ENCODE measurements at regions not wholly inside any gene's neighbourhood (a gene's known extent, or its start where the extent isn't known, plus 50 kb on each side); places are given as distances from the start of the nearest gene placed in this dataset.

DNA sequence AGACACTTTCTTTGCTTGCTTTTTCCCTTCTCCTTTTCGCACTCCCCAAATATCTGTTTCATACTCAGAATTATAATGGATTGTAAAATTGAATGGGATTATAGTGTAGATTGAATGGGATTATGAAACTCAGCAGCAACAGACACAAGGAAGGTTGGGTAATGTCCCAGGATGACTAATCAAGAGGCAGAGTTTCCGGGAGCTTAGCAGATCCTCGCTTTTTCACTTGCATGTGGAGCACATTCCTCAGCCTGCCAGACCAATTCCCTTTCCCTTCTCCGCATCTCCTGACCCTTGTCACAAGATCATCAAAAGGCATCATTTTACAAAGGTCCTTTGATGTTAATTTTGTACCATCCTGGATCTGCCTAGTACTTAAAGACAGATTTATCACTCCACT is 55.1 kb upstream of the SLC1A1 start:
- intact Hi-C loops (cut with DNase I) = no loop called here
- DNase-seq (ENCODE audit: missing footprints) (no peak), ATAC-seq (no peak)

GRCh38 chr9:4433379-4433778 is 56.9 kb upstream of the SLC1A1 start:
- intact Hi-C loops (cut with DNase I) = no loop called here
- ATAC-seq (no peak), DNase-seq (ENCODE audit: missing footprints) (no peak)

DNA sequence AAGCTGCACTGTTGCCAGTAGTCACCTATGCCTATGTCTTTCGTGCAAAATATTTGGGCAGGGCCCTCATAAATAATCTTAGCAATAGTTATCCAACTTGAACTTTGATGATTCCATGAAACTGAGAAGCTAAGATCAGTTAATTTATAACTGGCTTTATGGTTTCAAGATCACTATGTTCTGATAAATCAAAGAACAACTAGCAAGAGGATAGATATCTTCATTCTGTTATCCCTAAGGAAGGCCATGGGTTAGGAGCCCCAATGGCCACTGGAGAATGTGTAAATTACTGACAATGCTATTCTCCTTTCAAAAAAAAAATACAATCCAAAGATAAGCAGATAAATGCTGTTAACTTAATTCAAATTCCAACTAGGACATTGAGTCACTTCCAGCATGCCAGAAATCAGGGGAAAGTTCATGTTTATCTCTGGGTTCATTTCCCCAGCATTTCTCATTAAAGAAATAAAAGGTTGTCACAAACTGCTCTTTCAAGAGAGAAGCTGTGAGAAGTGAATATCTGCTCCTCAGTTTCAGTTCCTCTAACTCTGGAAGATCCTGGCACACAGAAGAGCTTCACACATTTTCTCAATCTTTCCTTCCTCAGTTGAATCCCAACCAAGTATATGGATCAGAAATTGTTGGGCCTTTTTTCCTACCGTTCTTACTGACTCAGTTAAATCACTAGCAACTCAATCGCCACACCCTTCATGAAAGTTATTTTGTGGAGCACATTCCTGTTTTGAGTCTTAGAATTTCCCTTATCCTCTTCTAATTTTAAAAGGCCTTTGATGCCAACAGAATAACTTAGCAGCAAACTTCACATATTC is 59.6 kb upstream of the SLC1A1 start:
- no peak for DNase-seq (ENCODE audit: missing footprints)
- intact Hi-C loops (cut with DNase I) = no loop called here
- ATAC-seq = no peak

DNA sequence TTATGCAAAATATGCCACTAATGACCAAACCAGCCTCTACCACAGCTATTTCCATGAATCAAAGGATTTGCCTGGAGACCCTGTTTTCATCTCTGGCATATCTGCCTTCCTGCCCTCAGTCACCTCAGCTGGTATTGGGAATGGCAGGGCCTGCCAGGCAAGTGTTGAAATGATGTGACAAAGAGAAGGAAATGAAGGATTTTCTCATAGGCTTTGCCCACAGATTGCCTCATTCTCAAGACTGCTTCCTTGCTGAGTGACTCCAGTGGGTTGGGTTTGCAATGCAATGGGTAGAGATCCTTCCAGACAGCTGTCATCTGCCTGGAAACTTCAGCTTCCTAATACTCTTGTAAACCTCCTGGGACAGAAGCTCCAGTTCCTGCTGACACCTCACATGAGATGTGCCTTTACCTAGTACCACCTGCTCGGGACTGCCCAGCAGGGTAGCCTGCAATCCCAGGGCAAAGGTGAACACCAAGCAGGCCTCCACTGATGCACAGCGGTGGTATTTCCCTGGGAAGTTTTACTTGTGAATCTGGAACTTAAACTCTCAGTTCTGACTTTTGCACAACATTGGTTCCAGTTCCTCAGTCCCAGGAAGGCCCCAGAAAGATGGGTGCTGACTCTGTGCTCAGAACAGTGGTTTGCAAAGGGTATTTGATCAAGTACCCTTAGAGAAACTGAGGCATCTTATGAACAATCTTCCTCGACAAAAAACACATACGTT is 64.8 kb upstream of the SLC1A1 start:
- intact Hi-C loops (cut with DNase I) = no loop called here
- no peak for DNase-seq (ENCODE audit: missing footprints)
- peak; percentile 20 for ATAC-seq

GRCh38 chr9:4424891-4425290 is 65.4 kb upstream of the SLC1A1 start:
- DNase-seq (ENCODE audit: missing footprints) = no peak
- intact Hi-C loops (cut with DNase I) = no loop called here
- no peak for ATAC-seq

GRCh38 chr9:4424038-4424437 is 66.2 kb upstream of the SLC1A1 start:
- no peak for ATAC-seq
- DNase-seq (ENCODE audit: missing footprints) = no peak
- intact Hi-C loops (cut with DNase I) = no loop called here

- no peak for ATAC-seq
Measured at GRCh38 chr9:4423207-4423610, 67.1 kb upstream of the SLC1A1 start.

GRCh38 chr9:4422495-4422894 is 67.8 kb upstream of the SLC1A1 start:
- ATAC-seq (no peak), DNase-seq (ENCODE audit: missing footprints) (no peak)
- intact Hi-C loops (cut with DNase I) = no loop called here

More at GRCh38 chr9:4423207-4423610, 67.1 kb upstream of the SLC1A1 start:
- intact Hi-C loops (cut with DNase I) = no loop called here
- DNase-seq (ENCODE audit: missing footprints) = no peak

DNA sequence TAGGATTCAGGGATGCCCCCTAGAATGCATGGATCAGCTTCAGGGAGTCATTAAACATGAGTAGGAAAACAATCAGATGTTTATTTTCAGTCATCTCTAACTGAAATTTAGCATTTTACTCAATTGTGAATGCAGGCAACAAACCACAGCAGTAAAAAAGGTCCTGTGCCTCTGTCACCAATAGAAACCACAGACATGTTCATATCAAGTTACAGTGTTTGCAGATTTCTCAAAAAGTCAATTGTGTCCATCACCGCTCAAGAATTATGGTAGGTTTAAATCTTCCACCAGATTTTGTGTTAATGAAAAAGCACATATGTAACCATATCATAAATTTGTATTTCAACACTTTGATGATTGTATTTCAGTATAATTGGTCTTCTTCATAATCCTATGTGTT is 68.4 kb upstream of the SLC1A1 start:
- ATAC-seq (no peak), DNase-seq (ENCODE audit: missing footprints) (no peak)
- intact Hi-C loops (cut with DNase I) = no loop called here

DNA sequence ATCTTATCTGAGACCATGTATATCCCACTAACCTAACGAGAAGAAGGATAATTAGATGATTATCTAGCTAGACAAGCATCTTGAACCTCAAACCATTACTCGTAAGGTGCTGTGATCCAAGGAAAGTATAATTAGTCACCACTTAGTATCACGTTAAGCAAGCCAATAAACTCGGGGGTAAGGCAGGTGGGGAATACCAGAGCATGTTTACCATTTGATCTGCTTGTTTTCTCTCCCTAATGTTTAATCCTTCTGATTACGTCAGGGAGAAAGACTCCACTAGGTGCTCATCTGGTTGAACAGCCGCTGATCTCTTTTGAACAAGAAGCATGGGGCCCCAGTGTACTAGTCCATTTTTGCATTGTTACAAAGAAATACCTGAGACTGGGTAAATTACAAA is 69.9 kb upstream of the SLC1A1 start:
- intact Hi-C loops (cut with DNase I) = no loop called here
- DNase-seq (ENCODE audit: missing footprints) = no peak
- ATAC-seq = no peak

GRCh38 chr9:4417578-4418325 is 72.5 kb upstream of the SLC1A1 start:
- intact Hi-C loops (cut with DNase I) = no loop called here
- ATAC-seq = no peak

GRCh38 chr9:4416467-4416866 is 73.8 kb upstream of the SLC1A1 start:
- intact Hi-C loops (cut with DNase I) = no loop called here
- no peak for ATAC-seq
- DNase-seq (ENCODE audit: missing footprints) = no peak

More at GRCh38 chr9:4417578-4418325, 72.5 kb upstream of the SLC1A1 start:
- DNase-seq (ENCODE audit: missing footprints) = no peak

- DNase-seq (ENCODE audit: missing footprints) (no peak), ATAC-seq (no peak)
- intact Hi-C loops (cut with DNase I) = no loop called here
Measured at GRCh38 chr9:4415281-4415680, 75.0 kb upstream of the SLC1A1 start.

GRCh38 chr9:4413856-4414255 is 76.4 kb upstream of the SLC1A1 start:
- intact Hi-C loops (cut with DNase I) = no loop called here
- ATAC-seq (no peak), DNase-seq (ENCODE audit: missing footprints) (no peak)

- intact Hi-C loops (cut with DNase I) = no loop called here
- ATAC-seq (no peak), DNase-seq (ENCODE audit: missing footprints) (no peak)
Measured at GRCh38 chr9:4404156-4404555, 86.1 kb upstream of the SLC1A1 start.

DNA sequence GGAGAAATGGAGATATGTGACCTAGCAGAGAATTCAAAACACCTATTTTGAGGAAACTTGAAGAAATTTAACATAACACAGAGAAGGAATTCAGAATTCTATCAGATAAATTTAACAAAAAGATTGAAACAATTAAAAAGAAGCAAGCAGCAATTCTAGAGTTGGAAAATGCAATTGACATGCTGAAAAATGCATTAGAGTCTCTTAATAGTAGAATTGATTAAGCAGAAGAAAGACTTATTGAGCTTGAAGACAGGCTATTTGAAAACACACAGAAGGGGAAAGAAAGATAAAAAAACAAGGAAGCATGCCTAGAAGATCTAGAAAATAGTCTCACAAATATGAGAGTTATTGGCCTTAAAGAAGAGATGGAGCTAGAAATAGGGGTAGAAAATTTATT is 87.8 kb upstream of the SLC1A1 start:
- intact Hi-C loops (cut with DNase I) = no loop called here
- no peak for ATAC-seq

DNA sequence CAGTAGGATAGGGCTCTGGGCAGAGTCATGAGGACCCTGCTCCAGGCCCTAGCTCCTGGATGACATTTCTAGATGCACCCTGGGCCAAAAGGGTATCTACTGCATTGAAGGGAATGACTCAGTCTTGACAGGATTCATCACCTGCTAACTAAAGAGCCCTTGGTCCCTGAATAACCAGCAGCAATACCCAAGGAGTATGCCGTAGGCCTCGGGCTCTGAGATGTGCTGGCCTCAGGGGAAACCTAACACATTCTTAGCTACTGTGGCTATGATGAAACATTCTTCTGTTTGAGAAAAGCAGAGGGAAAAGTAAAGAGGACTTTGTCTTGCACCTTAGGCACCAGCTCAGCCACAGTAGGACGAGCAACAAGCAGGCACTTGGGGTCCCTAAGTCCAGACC is 89.5 kb upstream of the SLC1A1 start:
- ATAC-seq (no peak), DNase-seq (ENCODE audit: missing footprints) (no peak)
- intact Hi-C loops (cut with DNase I) = no loop called here

More for the DNA sequence above, 87.8 kb upstream of the SLC1A1 start:
- no peak for DNase-seq (ENCODE audit: missing footprints)

DNA sequence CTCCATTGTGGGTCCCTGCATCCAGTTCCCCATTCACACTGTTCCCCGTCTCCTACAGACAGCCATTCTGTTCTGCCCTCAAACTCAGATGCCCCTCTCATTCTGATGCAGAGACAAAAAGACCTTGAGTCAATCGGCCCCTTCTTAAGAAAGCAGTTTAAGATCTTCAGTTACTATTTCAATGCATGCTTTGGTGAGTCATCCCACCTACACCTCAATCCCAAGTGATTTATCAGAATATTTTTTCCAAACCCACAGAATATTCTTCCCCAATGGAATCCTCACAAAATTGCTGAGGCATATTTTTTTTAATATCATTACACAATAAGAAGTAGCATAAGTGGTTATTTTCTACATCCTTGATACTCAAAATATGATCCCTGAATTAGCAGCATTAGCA is 92.4 kb upstream of the SLC1A1 start:
- no peak for ATAC-seq
- no peak for DNase-seq (ENCODE audit: missing footprints)
- intact Hi-C loops (cut with DNase I) = no loop called here

DNA sequence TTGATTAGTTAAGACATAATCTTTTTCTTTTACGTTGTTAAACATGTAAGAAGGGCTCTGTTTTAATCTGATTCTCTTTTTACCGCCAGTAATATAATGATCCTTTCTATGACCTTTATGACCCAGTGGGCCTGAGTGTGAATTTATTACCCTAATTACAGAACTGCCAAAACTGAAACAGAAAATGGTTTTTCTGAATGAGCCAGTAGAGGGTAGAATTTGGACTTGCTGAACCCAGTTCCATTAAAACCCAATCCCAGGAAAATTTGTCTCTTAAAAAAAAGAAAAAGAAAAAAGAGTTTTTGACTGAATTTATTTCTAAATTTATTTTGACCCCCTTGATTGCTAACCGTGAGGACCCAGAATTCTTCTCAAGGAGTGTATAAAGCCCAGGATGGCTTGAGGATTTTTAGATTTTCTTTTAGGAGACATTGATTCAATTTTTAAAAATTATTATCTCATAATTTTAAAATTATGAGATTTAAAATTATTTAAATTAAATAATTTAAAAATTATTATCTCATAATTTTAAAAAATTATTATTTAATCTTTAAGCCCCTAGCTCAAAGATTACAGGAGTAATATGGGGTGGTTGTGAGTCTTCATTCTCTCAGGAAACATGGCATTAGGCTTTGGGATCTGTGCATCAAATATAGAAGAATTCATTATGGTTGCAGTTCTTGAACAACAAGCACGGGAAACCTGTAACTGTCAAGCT is 94.1 kb upstream of the GLIS3 start:
- ATAC-seq (no peak), DNase-seq (ENCODE audit: missing footprints) (no peak)
- intact Hi-C loops (cut with DNase I) = no loop called here
